ENCODE measurements at regions not wholly inside any gene's neighbourhood (a gene's known extent, or its start where the extent isn't known, plus 50 kb on each side); places are given as distances from the start of the nearest gene placed in this dataset.

DNA sequence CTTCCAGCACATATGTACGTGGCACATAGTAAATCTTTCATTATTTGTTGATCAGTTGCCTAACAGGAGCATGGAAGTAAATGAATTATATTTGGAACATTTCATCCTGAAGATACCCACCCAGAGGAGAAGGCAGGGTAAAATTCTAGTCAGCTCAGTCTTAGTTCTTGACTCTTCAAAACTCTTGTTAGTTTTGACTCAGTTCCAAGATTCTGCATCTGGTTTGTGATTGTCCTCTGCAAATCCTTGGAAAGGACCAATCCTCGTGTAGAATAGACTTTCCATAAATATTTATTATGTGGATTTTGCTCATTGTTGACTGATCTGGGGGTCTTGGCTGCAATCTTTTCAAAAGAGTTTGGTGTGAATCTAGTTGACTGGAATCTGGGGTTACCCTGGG lies 257.5 kb upstream of the FAT1 start:
- DNase-seq, result no peak
- H3K27me3 ChIP-seq, result no peaks in the 10 kb centered on the region
- no peak overlapping the region for H3K4me3 ChIP-seq
- 35 to 46% (median 39%) methylated on average over 2 of the region's 2 CpGs for WGBS, 4 donors
- H3K36me3 ChIP-seq (replicated peaks in 1 of 2), result no peaks in the 10 kb centered on the region
- TF ChIP-seq, protein P1, sequence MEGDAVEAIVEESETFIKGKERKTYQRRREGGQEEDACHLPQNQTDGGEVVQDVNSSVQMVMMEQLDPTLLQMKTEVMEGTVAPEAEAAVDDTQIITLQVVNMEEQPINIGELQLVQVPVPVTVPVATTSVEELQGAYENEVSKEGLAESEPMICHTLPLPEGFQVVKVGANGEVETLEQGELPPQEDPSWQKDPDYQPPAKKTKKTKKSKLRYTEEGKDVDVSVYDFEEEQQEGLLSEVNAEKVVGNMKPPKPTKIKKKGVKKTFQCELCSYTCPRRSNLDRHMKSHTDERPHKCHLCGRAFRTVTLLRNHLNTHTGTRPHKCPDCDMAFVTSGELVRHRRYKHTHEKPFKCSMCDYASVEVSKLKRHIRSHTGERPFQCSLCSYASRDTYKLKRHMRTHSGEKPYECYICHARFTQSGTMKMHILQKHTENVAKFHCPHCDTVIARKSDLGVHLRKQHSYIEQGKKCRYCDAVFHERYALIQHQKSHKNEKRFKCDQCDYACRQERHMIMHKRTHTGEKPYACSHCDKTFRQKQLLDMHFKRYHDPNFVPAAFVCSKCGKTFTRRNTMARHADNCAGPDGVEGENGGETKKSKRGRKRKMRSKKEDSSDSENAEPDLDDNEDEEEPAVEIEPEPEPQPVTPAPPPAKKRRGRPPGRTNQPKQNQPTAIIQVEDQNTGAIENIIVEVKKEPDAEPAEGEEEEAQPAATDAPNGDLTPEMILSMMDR (IDR thresholded peaks at IDR 0.05), result no peak
- TF ChIP-seq POLR2A (IDR thresholded peaks at IDR 0.05), result no peak
- no peaks in the 10 kb centered on the region for H3K9me3 ChIP-seq (replicated peaks in 1 of 3)
- intact Hi-C loops (cut with DNase I), result no loop called here
- no peaks in the 10 kb centered on the region for H3K4me1 ChIP-seq (replicated peaks in 1 of 2)
- no peak overlapping the region for H3K27ac ChIP-seq

DNA sequence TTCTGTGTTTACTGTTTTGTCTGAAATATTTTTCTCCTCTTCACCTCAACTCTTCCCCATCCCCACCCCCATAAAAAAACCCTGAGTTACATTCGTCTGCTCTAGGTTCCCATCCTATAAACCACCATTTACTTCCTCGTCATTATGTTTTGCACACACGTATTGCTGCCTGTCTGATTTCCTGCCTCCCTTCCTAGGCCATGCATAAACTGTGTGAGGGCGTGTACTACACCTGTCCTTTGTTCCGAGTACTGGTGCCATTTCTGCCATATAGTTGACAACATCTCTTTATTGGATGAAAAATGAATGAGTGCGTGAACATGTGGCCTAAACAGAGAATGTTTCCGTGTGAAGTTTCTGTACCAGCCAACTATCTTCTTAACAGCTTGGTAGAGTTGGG lies 258.5 kb upstream of the FAT1 start:
- Histone ChIP-seq H3K4me3 (no peak overlapping the region), H3K4me1 (replicated peaks in 1 of 2) (no peaks in the 10 kb centered on the region), H3K9me3 (replicated peaks in 1 of 3) (no peaks in the 10 kb centered on the region), H3K36me3 (replicated peaks in 1 of 2) (no peaks in the 10 kb centered on the region), H3K27me3 (no peaks in the 10 kb centered on the region), H3K27ac (no peak overlapping the region)
- intact Hi-C loops (cut with DNase I), result no loop called here
- no peak for DNase-seq
- 77 to 85% (median 82%) methylated on average over 7 of the region's 7 CpGs for WGBS, 4 donors
- TF ChIP-seq POLR2A (IDR thresholded peaks at IDR 0.05), result no peak
- TF ChIP-seq, protein P1 (IDR thresholded peaks at IDR 0.05), result no peak

DNA sequence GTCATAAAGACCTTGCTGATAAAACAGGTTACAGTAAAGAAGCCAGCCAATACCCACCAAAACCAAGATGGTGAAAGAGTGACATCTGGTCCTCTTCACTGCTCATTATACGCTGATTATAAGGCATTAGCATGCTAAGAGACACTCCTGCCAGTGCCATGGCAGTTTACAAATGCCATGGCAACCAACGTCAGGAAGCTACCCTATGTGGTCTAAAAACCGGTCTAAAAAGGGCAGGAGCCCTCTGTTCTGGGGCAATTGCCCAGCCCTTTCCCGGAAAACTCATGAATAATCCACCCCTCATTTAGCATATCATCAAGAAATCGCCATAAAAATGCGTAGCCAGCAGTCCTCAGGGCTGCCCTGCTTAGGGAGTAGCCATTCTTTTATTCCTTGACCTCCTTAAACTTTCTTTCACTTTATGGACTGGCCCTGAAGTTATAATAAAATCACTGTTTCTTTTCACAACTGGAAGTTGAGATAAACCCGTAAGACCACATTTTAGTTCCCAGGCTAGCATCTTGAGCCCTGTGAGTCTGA lies 260.5 kb upstream of the FAT1 start:
- intact Hi-C loops (cut with DNase I), result no loop called here
- WGBS, 4 donors, result 70 to 85% (median 72%) methylated on average over 7 of the region's 7 CpGs
- no peaks in the 10 kb centered on the region for H3K9me3 ChIP-seq (replicated peaks in 1 of 3)
- TF ChIP-seq, protein P1 (IDR thresholded peaks at IDR 0.05), result no peak
- TF ChIP-seq POLR2A (IDR thresholded peaks at IDR 0.05), result no peak
- H3K4me1 ChIP-seq (replicated peaks in 1 of 2), result no peaks in the 10 kb centered on the region
- H3K27me3 ChIP-seq, result no peaks in the 10 kb centered on the region
- H3K4me3 ChIP-seq, result no peak overlapping the region
- H3K36me3 ChIP-seq (replicated peaks in 1 of 2), result no peaks in the 10 kb centered on the region
- no peak for DNase-seq
- H3K27ac ChIP-seq, result no peak overlapping the region

DNA sequence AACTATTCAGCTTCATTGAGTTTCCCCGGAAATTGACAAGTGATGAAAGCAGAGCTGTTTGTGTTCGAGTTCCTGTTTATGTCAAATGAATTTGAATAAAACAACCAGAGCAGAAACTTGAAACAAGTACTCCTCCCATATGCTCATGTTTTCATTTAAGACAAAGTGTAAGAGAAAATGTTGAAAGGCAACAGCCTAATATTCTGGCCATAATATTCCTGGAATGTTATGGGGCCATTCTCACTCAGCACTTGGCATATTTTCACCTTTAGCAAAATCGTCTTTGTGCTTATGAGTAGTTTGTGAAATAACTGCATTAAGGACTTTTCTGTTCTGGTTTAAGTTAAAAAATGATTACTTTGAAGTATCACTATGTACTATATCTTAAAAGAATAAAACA lies 276.0 kb upstream of the FAT1 start:
- Histone ChIP-seq H3K36me3 (replicated peaks in 1 of 2) (no peaks in the 10 kb centered on the region), H3K9me3 (replicated peaks in 1 of 3) (no peaks in the 10 kb centered on the region), H3K4me1 (replicated peaks in 1 of 2) (no peaks in the 10 kb centered on the region), H3K27ac (no peak overlapping the region), H3K4me3 (no peak overlapping the region), H3K27me3 (no peaks in the 10 kb centered on the region)
- intact Hi-C loops (cut with DNase I), result no loop called here
- no peak for DNase-seq
- 63 to 76% (median 68%) methylated on average over 3 of the region's 3 CpGs for WGBS, 4 donors
- no peak for TF ChIP-seq POLR2A (IDR thresholded peaks at IDR 0.05)
- TF ChIP-seq, protein P1 (IDR thresholded peaks at IDR 0.05), result no peak
